ENCODE measurements at regions not wholly inside any gene's neighbourhood (a gene's known extent, or its start where the extent isn't known, plus 50 kb on each side); places are given as distances from the start of the nearest gene placed in this dataset.

GRCh38 chr16:87221633-87222032, 95.6 kb downstream of the C16orf95 start:
- Mint-ChIP-seq H3K27ac (no peak overlapping the region), H3K4me1 (no peaks in the 10 kb centered on the region), H3K9me3 (no peaks in the 10 kb centered on the region), H3K4me3 (no peak overlapping the region), H3K27me3 (ENCODE audit: low read depth) (peaks cover 9% of the 10 kb centered on the region), H3K36me3 (no peaks in the 10 kb centered on the region)
- no peak for TF ChIP-seq CTCF (IDR thresholded peaks at IDR 0.05; ENCODE audit: unreplicated experiment)
- no peak for DNase-seq (ENCODE audit: low spot score in 2 of 2, unreplicated experiment in 2 of 2)

- peaks cover 4% of the 10 kb centered on the region for H3K4me1 Mint-ChIP-seq
- no peak for DNase-seq (ENCODE audit: low spot score in 2 of 2, unreplicated experiment in 2 of 2)
- H3K4me3 Mint-ChIP-seq: no peak overlapping the region
- no peak for TF ChIP-seq CTCF (IDR thresholded peaks at IDR 0.05; ENCODE audit: unreplicated experiment)
- no peaks in the 10 kb centered on the region for H3K36me3 Mint-ChIP-seq
- H3K9me3 Mint-ChIP-seq: no peaks in the 10 kb centered on the region
- peaks cover 9% of the 10 kb centered on the region for H3K27me3 Mint-ChIP-seq (ENCODE audit: low read depth)
- no peak overlapping the region for H3K27ac Mint-ChIP-seq
Measured at GRCh38 chr16:87222335-87222734, 94.9 kb downstream of the C16orf95 start.

- Mint-ChIP-seq H3K9me3 (no peaks in the 10 kb centered on the region), H3K36me3 (no peaks in the 10 kb centered on the region), H3K27ac (no peak overlapping the region), H3K4me1 (peaks cover 11% of the 10 kb centered on the region), H3K27me3 (ENCODE audit: low read depth) (peaks cover 9% of the 10 kb centered on the region), H3K4me3 (no peak overlapping the region)
- no peak for TF ChIP-seq CTCF (IDR thresholded peaks at IDR 0.05; ENCODE audit: unreplicated experiment)
- no peak for DNase-seq (ENCODE audit: low spot score in 2 of 2, unreplicated experiment in 2 of 2)
Measured at GRCh38 chr16:87223656-87224248, 93.4 kb downstream of the C16orf95 start.

GRCh38 chr16:87226926-87227295, 90.3 kb downstream of the C16orf95 start:
- no peak overlapping the region for H3K4me3 Mint-ChIP-seq
- H3K36me3 Mint-ChIP-seq: no peaks in the 10 kb centered on the region
- H3K27ac Mint-ChIP-seq: no peak overlapping the region
- peaks cover 11% of the 10 kb centered on the region for H3K4me1 Mint-ChIP-seq
- no peak for DNase-seq (ENCODE audit: low spot score in 2 of 2, unreplicated experiment in 2 of 2)
- peaks cover 11% of the 10 kb centered on the region for H3K27me3 Mint-ChIP-seq (ENCODE audit: low read depth)
- peaks cover 8% of the 10 kb centered on the region for H3K9me3 Mint-ChIP-seq
- TF ChIP-seq CTCF (IDR thresholded peaks at IDR 0.05; ENCODE audit: unreplicated experiment): no peak

DNA sequence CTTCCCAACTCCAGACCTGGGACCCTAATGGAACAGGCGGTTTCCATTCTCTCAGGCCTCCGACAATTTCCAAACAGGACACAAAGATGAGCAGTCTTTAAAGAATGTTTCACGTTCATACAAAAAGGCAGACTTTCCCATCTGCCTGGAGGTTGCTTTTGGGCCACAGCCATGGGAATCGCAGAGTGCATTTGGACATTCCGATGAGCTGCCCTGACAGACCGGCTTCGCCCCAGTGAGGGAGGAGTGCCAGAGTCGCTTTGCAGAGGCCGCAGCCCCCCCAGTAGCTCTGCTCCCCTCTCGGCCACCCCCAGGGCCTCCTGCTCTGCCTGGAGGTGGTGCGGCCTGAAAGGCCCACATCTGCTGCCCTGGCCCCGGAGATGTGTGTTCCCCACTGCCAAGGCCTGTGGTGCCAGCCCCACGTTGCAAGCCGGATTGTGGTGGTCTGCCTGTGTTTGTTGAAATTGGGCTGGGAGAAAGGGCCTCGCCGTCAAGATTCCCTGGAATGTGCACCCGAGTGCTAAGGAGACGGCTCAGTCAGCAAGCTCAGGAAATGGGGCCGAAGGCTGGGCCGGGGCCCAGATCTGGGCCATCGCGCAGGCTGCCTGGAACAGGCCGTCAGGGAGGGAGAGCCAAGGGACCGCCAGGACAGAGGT, 89.8 kb downstream of the C16orf95 start:
- Mint-ChIP-seq H3K27ac (no peak overlapping the region), H3K9me3 (peaks cover 10% of the 10 kb centered on the region), H3K4me3 (no peak overlapping the region), H3K4me1 (peaks cover 11% of the 10 kb centered on the region), H3K27me3 (ENCODE audit: low read depth) (peaks cover 11% of the 10 kb centered on the region), H3K36me3 (no peaks in the 10 kb centered on the region)
- DNase-seq (ENCODE audit: low spot score in 2 of 2, unreplicated experiment in 2 of 2): no peak
- no peak for TF ChIP-seq CTCF (IDR thresholded peaks at IDR 0.05; ENCODE audit: unreplicated experiment)
